ENCODE measurements at regions not wholly inside any gene's neighbourhood (a gene's known extent, or its start where the extent isn't known, plus 50 kb on each side); places are given as distances from the start of the nearest gene placed in this dataset.
"Not testable (repeated sequence)": the region's sequence is repeated elsewhere in the genome, so short reads cannot be mapped to it uniquely, and the experiment has no call there.

DNA sequence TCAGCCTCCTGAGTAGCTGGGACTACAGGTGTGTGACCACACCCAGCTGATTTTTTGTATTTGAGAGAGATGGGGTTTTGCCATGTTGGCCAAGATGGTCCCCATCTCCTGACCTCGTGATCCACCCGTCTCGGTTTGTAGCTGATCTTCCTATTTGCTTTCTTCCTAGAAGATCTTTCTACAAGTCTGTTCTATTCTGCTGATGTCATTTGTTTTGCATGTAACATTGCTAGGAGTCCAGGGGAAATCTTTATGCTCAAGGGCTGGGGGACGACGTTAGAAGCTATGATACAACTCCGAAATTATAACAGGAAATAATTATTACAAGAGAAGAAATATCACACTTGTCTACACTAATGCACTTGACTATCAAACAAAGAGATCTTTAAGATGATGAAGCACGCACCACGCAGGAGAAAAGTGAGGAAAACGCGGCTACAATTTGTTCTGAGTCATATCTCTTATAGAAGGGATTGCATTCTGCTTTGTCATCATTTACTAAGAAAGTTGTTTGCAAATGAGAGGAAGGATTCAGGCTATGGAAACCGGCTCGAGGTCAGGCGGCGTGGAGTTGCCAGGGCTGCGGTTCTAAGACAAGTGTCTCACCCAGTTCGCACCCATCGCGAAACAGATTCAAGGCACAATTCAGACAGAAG, 103.0 kb upstream of the CARD11 start:
- Histone ChIP-seq H2AK5ac (ENCODE audit: low read depth, low read length) (no peak overlapping the region), H4K91ac (ENCODE audit: insufficient read depth, low read depth, low read length) (no peak overlapping the region), H3K9me3 (ENCODE audit: control insufficient read depth, insufficient read depth, low read length) (no peaks in the 10 kb centered on the region), H3K14ac (replicated peaks; ENCODE audit: low read depth, low read length) (no peak overlapping the region), H2BK15ac (ENCODE audit: low read depth, low read length) (no peak overlapping the region), H3K36me3 (ENCODE audit: control insufficient read depth, insufficient read depth, low read length) (no peaks in the 10 kb centered on the region), H2AFZ (replicated peaks; ENCODE audit: low read length, poor library complexity) (no peak overlapping the region), H4K20me1 (ENCODE audit: insufficient read depth, low read length) (no peaks in the 10 kb centered on the region), H3K27ac (ENCODE audit: insufficient read depth, low read length) (no peak overlapping the region), H3K4ac (ENCODE audit: low read depth, low read length) (no peak overlapping the region), H3K9ac (ENCODE audit: low read depth, low read length) (no peak overlapping the region), H3K23ac (ENCODE audit: low read depth, low read length) (no peak overlapping the region), H3K18ac (ENCODE audit: low read depth, low read length) (no peak overlapping the region), H3K56ac (ENCODE audit: extremely low read depth, insufficient read depth, low read length) (no peak overlapping the region), H3K27me3 (ENCODE audit: control insufficient read depth, insufficient read depth, low read length) (peaks cover 7% of the 10 kb centered on the region; the same call in 1 of the 2 replicates), H3K9me1 (ENCODE audit: insufficient read depth, low read length) (no peaks in the 10 kb centered on the region), H2BK20ac (ENCODE audit: low read depth, low read length) (no peak overlapping the region), H2AK9ac (replicated peaks; ENCODE audit: low read depth, low read length, poor library complexity) (no peak overlapping the region), H4K5ac (ENCODE audit: low read depth, low read length) (no peak overlapping the region), H3K4me2 (ENCODE audit: low read depth, low read length) (no peak overlapping the region), H3K4me1 (ENCODE audit: control insufficient read depth, insufficient read depth, low read length) (no peaks in the 10 kb centered on the region), H3K4me3 (ENCODE audit: insufficient read depth, low read depth, low read length) (no peak overlapping the region), H4K8ac (ENCODE audit: low read depth in 2 of 2, low read length in 2 of 2) (no peak overlapping the region), H2BK5ac (ENCODE audit: low read depth, low read length, poor library complexity, severe bottlenecking) (no peak overlapping the region), H3K79me1 (ENCODE audit: low read depth in 1 of 2, low read length in 2 of 2) (no peaks in the 10 kb centered on the region), H2BK120ac (ENCODE audit: low read depth, low read length) (no peak overlapping the region)
- in situ Hi-C loops (cut with MboI; ENCODE audit: low sequenced_read_pairs) (no loop called here), dilution Hi-C loops (cut with HindIII; ENCODE audit: low sequenced_read_pairs, unreplicated experiment) (no loop called here), intact Hi-C loops (cut with micrococcal nuclease) (no loop called here)
- WGBS, 2 experiments (ENCODE audit: extremely low coverage in 2 of 2, insufficient read length in 1 of 2), result 55% methylated on average over 5 of the region's 18 CpGs; no CpG with 5 or more reads in 1 of the 2 experiments
- no TSS peak for BruUV-seq (replicated peaks)
- ATAC-seq (ENCODE audit: low read depth) (peak; percentile 61; the same call in 1 of the 2 replicates), DNase-seq (peak; percentile 13)
- ChIA-PET POLR2A (ENCODE audit: unreplicated experiment) (no interaction called here), CTCF (no interaction called here)
- no peak for TF ChIP-seq SMC3 (IDR thresholded peaks at IDR 0.05; ENCODE audit: low read depth, low read length)
- no peak for TF ChIP-seq NFE2L2 (IDR thresholded peaks at IDR 0.05; ENCODE audit: low read depth, low read length)
- no peak for TF ChIP-seq RCOR1 (IDR thresholded peaks at IDR 0.05; ENCODE audit: insufficient replicate concordance, low read length)
- peak; percentile 65 for TF ChIP-seq MAFK (IDR thresholded peaks at IDR 0.05; ENCODE audit: low read depth, low read length)
- TF ChIP-seq MAZ (IDR thresholded peaks at IDR 0.05; ENCODE audit: borderline replicate concordance, low read depth, low read length), result no peak
- TF ChIP-seq RAD21 (IDR thresholded peaks at IDR 0.05; ENCODE audit: low read length), result no peak

DNA sequence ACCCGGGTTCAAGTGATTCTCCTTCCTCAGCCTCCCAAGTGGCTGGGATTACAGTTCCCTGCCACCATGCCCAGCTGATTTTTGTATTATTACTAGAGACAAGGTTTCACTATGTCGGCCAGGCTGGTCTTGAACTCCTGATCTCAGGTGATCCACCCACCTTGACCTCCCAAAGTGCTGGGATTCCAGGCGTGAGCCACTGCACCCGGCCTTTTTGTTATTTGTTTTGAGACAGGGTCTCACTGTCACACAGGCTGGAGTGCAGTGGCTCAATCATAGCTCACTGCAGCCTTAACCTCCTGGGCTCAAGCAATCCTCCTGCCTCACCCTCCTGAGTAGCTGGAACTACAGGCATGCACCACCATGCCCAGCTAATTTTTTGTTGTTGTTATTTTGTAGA, 104.8 kb upstream of the CARD11 start:
- H3K56ac ChIP-seq (ENCODE audit: extremely low read depth, insufficient read depth, low read length); dilution Hi-C loops (cut with HindIII; ENCODE audit: low sequenced_read_pairs, unreplicated experiment); ATAC-seq (ENCODE audit: low read depth); H3K27me3 ChIP-seq (ENCODE audit: control insufficient read depth, insufficient read depth, low read length); H3K18ac ChIP-seq (ENCODE audit: low read depth, low read length); H2BK20ac ChIP-seq (ENCODE audit: low read depth, low read length); DNase-seq; H2BK120ac ChIP-seq (ENCODE audit: low read depth, low read length); POLR2A ChIA-PET (ENCODE audit: unreplicated experiment); H4K8ac ChIP-seq (ENCODE audit: low read depth in 2 of 2, low read length in 2 of 2); H4K5ac ChIP-seq (ENCODE audit: low read depth, low read length); H2AK5ac ChIP-seq (ENCODE audit: low read depth, low read length); H3K4me1 ChIP-seq (ENCODE audit: control insufficient read depth, insufficient read depth, low read length); H3K9me3 ChIP-seq (ENCODE audit: control insufficient read depth, insufficient read depth, low read length); H3K79me1 ChIP-seq (ENCODE audit: low read depth in 1 of 2, low read length in 2 of 2); H3K9ac ChIP-seq (ENCODE audit: low read depth, low read length); CTCF ChIA-PET; H2BK15ac ChIP-seq (ENCODE audit: low read depth, low read length); H4K20me1 ChIP-seq (ENCODE audit: insufficient read depth, low read length); H3K4ac ChIP-seq (ENCODE audit: low read depth, low read length); H3K23ac ChIP-seq (ENCODE audit: low read depth, low read length); H3K4me2 ChIP-seq (ENCODE audit: low read depth, low read length); H4K91ac ChIP-seq (ENCODE audit: insufficient read depth, low read depth, low read length); H2BK5ac ChIP-seq (ENCODE audit: low read depth, low read length, poor library complexity, severe bottlenecking); H3K4me3 ChIP-seq (ENCODE audit: insufficient read depth, low read depth, low read length); H3K27ac ChIP-seq (ENCODE audit: insufficient read depth, low read length); H2AFZ ChIP-seq (replicated peaks; ENCODE audit: low read length, poor library complexity); H2AK9ac ChIP-seq (replicated peaks; ENCODE audit: low read depth, low read length, poor library complexity); H3K9me1 ChIP-seq (ENCODE audit: insufficient read depth, low read length); H3K36me3 ChIP-seq (ENCODE audit: control insufficient read depth, insufficient read depth, low read length); in situ Hi-C loops (cut with MboI; ENCODE audit: low sequenced_read_pairs); BruUV-seq (replicated peaks); intact Hi-C loops (cut with micrococcal nuclease); H3K14ac ChIP-seq (replicated peaks; ENCODE audit: low read depth, low read length): not testable (repeated sequence)
- no CpG with 5 or more reads among the region's 4 CpGs for WGBS, 2 experiments (ENCODE audit: extremely low coverage in 2 of 2, insufficient read length in 1 of 2)
